ENCODE measurements at regions not wholly inside any gene's neighbourhood (a gene's known extent, or its start where the extent isn't known, plus 50 kb on each side); places are given as distances from the start of the nearest gene placed in this dataset.

DNA sequence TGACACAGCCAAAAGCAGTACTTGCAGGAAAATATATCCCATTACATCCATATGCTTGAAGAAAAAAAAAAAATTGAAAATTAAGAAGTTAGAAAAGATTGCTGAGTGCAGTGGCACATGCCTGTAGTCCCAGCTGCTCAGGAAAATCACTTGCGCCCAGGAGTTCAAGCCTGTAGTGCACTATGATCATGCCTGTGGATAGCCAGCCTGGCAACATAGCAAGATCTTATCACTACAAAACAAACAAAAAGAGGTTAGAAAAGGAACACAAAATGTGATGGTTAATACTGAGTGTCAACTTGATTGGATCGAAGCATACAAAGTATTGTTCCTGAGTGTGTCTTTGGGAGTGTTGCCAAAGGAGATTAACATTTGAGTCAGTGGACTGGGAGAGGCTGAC lies 361.9 kb downstream of the NYAP2 start:
- H3K23ac ChIP-seq (ENCODE audit: insufficient read length, low read depth, low read length), result no peak overlapping the region
- TF ChIP-seq CTCF (conservative IDR thresholded peaks at IDR 0.05), result no peak
- no peak overlapping the region for H2BK12ac ChIP-seq (ENCODE audit: insufficient read length, low read depth, low read length)
- H3K4me1 ChIP-seq (ENCODE audit: insufficient read depth, low read length), result no peaks in the 10 kb centered on the region
- no peak overlapping the region for H4K91ac ChIP-seq (ENCODE audit: insufficient read length, low read depth, low read length)
- no peak overlapping the region for H3K56ac ChIP-seq (ENCODE audit: insufficient read length, low read depth, low read length)
- H3K9ac ChIP-seq (ENCODE audit: extremely low read depth, insufficient read length, low read length), result no peak overlapping the region
- no peak for DNase-seq
- no peak overlapping the region for H3T11ph ChIP-seq (ENCODE audit: low read length)
- H2BK5ac ChIP-seq (ENCODE audit: insufficient read length, low read length), result no peak overlapping the region
- no peaks in the 10 kb centered on the region for H3K27me3 ChIP-seq (ENCODE audit: insufficient read depth, low read length)
- H4K8ac ChIP-seq (replicated peaks; ENCODE audit: insufficient read length, low read depth, low read length), result no peak overlapping the region
- Mint-ChIP-seq H3K4me3 (no peak overlapping the region), H3K27ac (no peak overlapping the region), H3K4me1 (no peaks in the 10 kb centered on the region; a peak in 1 of 4 replicates), H3K36me3 (ENCODE audit: insufficient read depth in 1 of 3, low read depth in 3 of 3) (no peaks in the 10 kb centered on the region), H3K9me3 (no peaks in the 10 kb centered on the region), H3K27me3 (ENCODE audit: low read depth) (no peaks in the 10 kb centered on the region)
- no peak overlapping the region for H3K14ac ChIP-seq (ENCODE audit: insufficient read depth, low read length)
- no peaks in the 10 kb centered on the region for H4K20me1 ChIP-seq (ENCODE audit: control insufficient read depth, insufficient read depth, insufficient read length)
- H2BK15ac ChIP-seq (ENCODE audit: low read depth, low read length), result no peak overlapping the region
- H3K79me2 ChIP-seq (ENCODE audit: insufficient read depth, low read length), result no peaks in the 10 kb centered on the region
- H3K18ac ChIP-seq (ENCODE audit: insufficient read length, low read depth, low read length), result no peak overlapping the region
- WGBS (ENCODE audit: extremely low coverage, insufficient read length, low lambda C conversion rate), result no CpG with 5 or more reads among the region's 2 CpGs
- no peak overlapping the region for H3K27ac ChIP-seq (ENCODE audit: insufficient read length, low read depth, low read length)
- no peak overlapping the region for H2AK5ac ChIP-seq (ENCODE audit: insufficient read length, low read length)
- H3K79me1 ChIP-seq (ENCODE audit: insufficient read depth, low read depth, low read length, poor library complexity, severe bottlenecking), result no peaks in the 10 kb centered on the region
- no peaks in the 10 kb centered on the region for H3K9me3 ChIP-seq (ENCODE audit: control insufficient read depth, low read depth, low read length)
- H2BK120ac ChIP-seq (ENCODE audit: low read depth, low read length, poor library complexity, severe bottlenecking), result no peak overlapping the region
- no peaks in the 10 kb centered on the region for H3K23me2 ChIP-seq (ENCODE audit: insufficient read length, low read depth, low read length, poor library complexity, severe bottlenecking)
- no peak overlapping the region for H2BK20ac ChIP-seq (ENCODE audit: low read depth, low read length, poor library complexity, severe bottlenecking)
- H3K4me2 ChIP-seq (ENCODE audit: insufficient read depth, insufficient read length, low read length), result no peak overlapping the region
- no peak overlapping the region for H3K4ac ChIP-seq (ENCODE audit: low read depth, low read length)
- H4K5ac ChIP-seq (ENCODE audit: insufficient read length, low read depth, low read length), result no peak overlapping the region
- H2AFZ ChIP-seq (ENCODE audit: low read length), result no peak overlapping the region

Measured in H9 (cell line).